ENCODE measurements at regions not wholly inside any gene's neighbourhood (a gene's known extent, or its start where the extent isn't known, plus 50 kb on each side); places are given as distances from the start of the nearest gene placed in this dataset.
"Not testable (repeated sequence)": the region's sequence is repeated elsewhere in the genome, so short reads cannot be mapped to it uniquely, and the experiment has no call there.

DNA sequence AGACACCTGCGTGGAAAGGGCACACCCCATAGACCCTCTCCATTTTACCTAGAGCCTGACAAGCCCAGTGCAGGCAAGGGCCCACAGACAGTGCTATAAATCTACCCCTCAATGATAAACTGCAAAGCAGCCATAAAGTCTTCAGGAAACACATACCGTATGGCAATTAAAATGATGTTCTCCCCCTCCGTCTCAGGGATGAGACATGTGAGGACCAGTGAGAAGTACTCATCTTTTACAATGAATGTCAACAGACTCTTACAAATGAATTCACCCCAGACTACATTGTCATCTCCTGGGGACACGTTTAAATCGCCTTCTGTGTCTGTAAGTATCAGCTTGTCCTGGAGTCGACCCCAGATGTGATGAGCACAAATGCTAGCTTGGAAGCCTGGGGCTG lies 362.7 kb downstream of the ADGRD1 start:
- Histone ChIP-seq H3K4me3 (ENCODE audit: low read length) (no peak overlapping the region), H3K4me2 (ENCODE audit: low read depth, low read length, poor library complexity, severe bottlenecking) (no peak overlapping the region), H3K27ac (ENCODE audit: low read length) (no peak overlapping the region), H3K9me3 (ENCODE audit: low read length) (peaks cover 14% of the 10 kb centered on the region), H3K9ac (ENCODE audit: low read length) (no peak overlapping the region), H3K27me3 (ENCODE audit: low read length) (no peaks in the 10 kb centered on the region), H3K36me3 (ENCODE audit: insufficient read depth, low read length) (no peaks in the 10 kb centered on the region), H2AFZ (ENCODE audit: low read length) (no peak overlapping the region), H3K4me1 (ENCODE audit: low read length) (no peaks in the 10 kb centered on the region), H3K9me2 (replicated peaks; ENCODE audit: insufficient read depth, low read length) (no peaks in the 10 kb centered on the region), H3K79me2 (ENCODE audit: low read length) (no peaks in the 10 kb centered on the region), H4K20me1 (ENCODE audit: insufficient read depth, low read depth, low read length) (no peaks in the 10 kb centered on the region)
- DNase-seq = no peak

DNA sequence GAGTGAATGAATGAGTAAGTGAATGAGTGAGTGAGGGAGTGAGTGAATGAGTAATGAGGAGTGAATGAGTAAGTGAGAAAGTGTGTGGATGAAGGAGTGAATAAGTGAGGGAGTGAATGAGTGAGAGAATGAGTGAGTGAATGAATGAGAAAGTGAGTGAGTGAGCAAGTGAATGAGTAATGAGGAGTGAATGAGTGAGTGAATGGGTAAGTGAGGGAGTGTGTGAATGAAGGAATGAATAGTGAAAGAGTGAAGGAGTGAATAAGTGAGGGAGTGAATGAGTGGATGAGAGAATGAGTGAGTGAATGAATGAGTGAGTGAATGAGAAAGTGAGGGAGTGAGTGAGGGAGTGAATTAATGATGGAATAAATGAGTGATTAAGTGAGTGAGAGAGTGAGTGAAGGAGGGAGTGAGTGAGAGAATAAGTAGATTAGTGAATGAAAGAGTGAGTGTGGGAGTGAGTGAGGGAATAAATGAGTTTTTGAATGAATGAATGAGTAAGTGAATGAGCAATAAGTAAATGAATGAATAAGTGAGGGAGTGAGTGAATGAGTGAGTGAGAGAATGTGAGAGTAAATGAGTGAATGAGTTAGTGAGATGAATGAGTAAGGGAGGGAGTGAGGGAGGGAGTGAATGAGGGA lies 364.5 kb downstream of the ADGRD1 start:
- H3K9me2 ChIP-seq (replicated peaks; ENCODE audit: insufficient read depth, low read length) = no peaks in the 10 kb centered on the region
- no peaks in the 10 kb centered on the region for H3K27me3 ChIP-seq (ENCODE audit: low read length)
- H3K4me2 ChIP-seq (ENCODE audit: low read depth, low read length, poor library complexity, severe bottlenecking) = no peak overlapping the region
- H3K4me1 ChIP-seq (ENCODE audit: low read length) = no peaks in the 10 kb centered on the region
- H4K20me1 ChIP-seq (ENCODE audit: insufficient read depth, low read depth, low read length) = no peaks in the 10 kb centered on the region
- no peak overlapping the region for H3K27ac ChIP-seq (ENCODE audit: low read length)
- peaks cover 14% of the 10 kb centered on the region for H3K9me3 ChIP-seq (ENCODE audit: low read length)
- H3K79me2 ChIP-seq (ENCODE audit: low read length) = no peaks in the 10 kb centered on the region
- H2AFZ ChIP-seq (ENCODE audit: low read length) = no peak overlapping the region
- no peak overlapping the region for H3K4me3 ChIP-seq (ENCODE audit: low read length)
- H3K36me3 ChIP-seq (ENCODE audit: insufficient read depth, low read length) = no peaks in the 10 kb centered on the region
- no peak overlapping the region for H3K9ac ChIP-seq (ENCODE audit: low read length)
- DNase-seq = no peak

DNA sequence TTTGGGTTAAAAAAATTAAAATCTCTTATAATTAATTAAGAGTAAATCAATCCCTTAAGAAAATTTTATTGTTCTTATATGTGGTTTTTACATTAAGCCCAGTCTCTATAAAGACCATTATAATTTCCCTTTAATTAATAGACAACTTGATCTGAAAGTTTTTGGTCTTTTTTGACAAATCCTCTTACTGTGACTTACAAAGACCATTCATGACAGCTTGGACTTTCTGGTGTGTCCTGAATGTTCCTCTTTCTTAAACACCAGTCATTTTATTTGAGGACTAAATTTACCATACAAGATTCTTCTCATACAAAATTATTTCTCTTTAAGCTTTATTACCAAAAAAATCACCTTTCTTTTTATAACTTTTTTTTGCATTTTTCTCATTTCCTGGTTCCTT lies 368.3 kb downstream of the ADGRD1 start:
- Histone ChIP-seq H4K20me1 (ENCODE audit: insufficient read depth, low read depth, low read length) (no peaks in the 10 kb centered on the region), H3K4me2 (ENCODE audit: low read depth, low read length, poor library complexity, severe bottlenecking) (no peak overlapping the region), H3K79me2 (ENCODE audit: low read length) (no peaks in the 10 kb centered on the region), H3K27me3 (ENCODE audit: low read length) (no peaks in the 10 kb centered on the region), H3K4me3 (ENCODE audit: low read length) (no peak overlapping the region), H2AFZ (ENCODE audit: low read length) (no peak overlapping the region), H3K9ac (ENCODE audit: low read length) (no peak overlapping the region), H3K27ac (ENCODE audit: low read length) (no peak overlapping the region), H3K36me3 (ENCODE audit: insufficient read depth, low read length) (no peaks in the 10 kb centered on the region), H3K9me3 (ENCODE audit: low read length) (peaks cover 13% of the 10 kb centered on the region), H3K4me1 (ENCODE audit: low read length) (no peaks in the 10 kb centered on the region), H3K9me2 (replicated peaks; ENCODE audit: insufficient read depth, low read length) (no peaks in the 10 kb centered on the region)
- DNase-seq = no peak

DNA sequence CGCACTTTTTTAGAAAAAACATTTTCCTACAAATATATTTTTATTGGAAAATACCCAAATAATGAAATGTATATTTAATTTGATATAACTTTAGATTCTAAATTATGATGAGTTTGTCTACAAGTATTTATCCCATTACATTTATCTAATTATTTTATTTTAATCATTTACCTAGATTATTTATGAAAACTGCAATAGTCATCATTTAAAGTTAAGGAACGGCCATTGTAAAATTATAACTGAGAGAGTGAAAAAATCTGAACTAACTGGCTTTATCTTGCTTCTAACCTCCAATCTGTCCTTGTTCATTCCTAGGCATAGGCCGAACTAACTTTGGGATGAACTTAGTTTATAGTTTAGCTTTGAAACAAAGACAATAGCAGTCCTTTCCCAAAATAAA lies 368.8 kb downstream of the ADGRD1 start:
- not testable (repeated sequence) for H3K4me2 ChIP-seq (ENCODE audit: low read depth, low read length, poor library complexity, severe bottlenecking); H3K36me3 ChIP-seq (ENCODE audit: insufficient read depth, low read length); H3K4me3 ChIP-seq (ENCODE audit: low read length); H2AFZ ChIP-seq (ENCODE audit: low read length); DNase-seq; H3K4me1 ChIP-seq (ENCODE audit: low read length); H3K9me3 ChIP-seq (ENCODE audit: low read length); H3K9me2 ChIP-seq (replicated peaks; ENCODE audit: insufficient read depth, low read length); H3K79me2 ChIP-seq (ENCODE audit: low read length); H3K27me3 ChIP-seq (ENCODE audit: low read length); H3K27ac ChIP-seq (ENCODE audit: low read length); H3K9ac ChIP-seq (ENCODE audit: low read length); H4K20me1 ChIP-seq (ENCODE audit: insufficient read depth, low read depth, low read length)

DNA sequence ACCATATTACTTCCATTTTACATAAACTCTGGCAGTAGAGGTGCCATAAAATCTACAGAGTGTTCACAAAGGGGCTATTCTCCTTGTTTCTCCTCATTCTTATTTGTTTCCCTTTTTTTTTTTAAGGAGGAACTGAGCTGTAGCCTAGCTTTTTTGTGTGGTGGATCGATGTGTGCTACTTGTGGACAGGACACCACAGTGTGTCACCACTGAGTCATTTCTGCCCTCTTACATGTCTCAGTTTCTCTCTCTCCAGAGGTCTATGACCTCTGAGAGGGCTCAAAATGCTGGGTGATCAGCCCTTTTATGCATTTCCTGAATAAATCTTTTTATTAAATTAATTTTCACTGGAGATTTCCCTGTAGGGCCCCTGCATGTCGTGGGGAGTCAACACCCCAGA lies 370.2 kb downstream of the ADGRD1 start:
- H3K27ac ChIP-seq (ENCODE audit: low read length) = no peak overlapping the region
- no peaks in the 10 kb centered on the region for H3K9me2 ChIP-seq (replicated peaks; ENCODE audit: insufficient read depth, low read length)
- no peaks in the 10 kb centered on the region for H4K20me1 ChIP-seq (ENCODE audit: insufficient read depth, low read depth, low read length)
- no peaks in the 10 kb centered on the region for H3K36me3 ChIP-seq (ENCODE audit: insufficient read depth, low read length)
- H3K27me3 ChIP-seq (ENCODE audit: low read length) = no peaks in the 10 kb centered on the region
- H3K4me1 ChIP-seq (ENCODE audit: low read length) = no peaks in the 10 kb centered on the region
- H3K4me2 ChIP-seq (ENCODE audit: low read depth, low read length, poor library complexity, severe bottlenecking) = no peak overlapping the region
- H3K9ac ChIP-seq (ENCODE audit: low read length) = no peak overlapping the region
- no peak overlapping the region for H2AFZ ChIP-seq (ENCODE audit: low read length)
- no peaks in the 10 kb centered on the region; the same call in 1 of the 2 replicates for H3K9me3 ChIP-seq (ENCODE audit: low read length)
- no peak for DNase-seq
- no peak overlapping the region for H3K4me3 ChIP-seq (ENCODE audit: low read length)
- no peaks in the 10 kb centered on the region for H3K79me2 ChIP-seq (ENCODE audit: low read length)

DNA sequence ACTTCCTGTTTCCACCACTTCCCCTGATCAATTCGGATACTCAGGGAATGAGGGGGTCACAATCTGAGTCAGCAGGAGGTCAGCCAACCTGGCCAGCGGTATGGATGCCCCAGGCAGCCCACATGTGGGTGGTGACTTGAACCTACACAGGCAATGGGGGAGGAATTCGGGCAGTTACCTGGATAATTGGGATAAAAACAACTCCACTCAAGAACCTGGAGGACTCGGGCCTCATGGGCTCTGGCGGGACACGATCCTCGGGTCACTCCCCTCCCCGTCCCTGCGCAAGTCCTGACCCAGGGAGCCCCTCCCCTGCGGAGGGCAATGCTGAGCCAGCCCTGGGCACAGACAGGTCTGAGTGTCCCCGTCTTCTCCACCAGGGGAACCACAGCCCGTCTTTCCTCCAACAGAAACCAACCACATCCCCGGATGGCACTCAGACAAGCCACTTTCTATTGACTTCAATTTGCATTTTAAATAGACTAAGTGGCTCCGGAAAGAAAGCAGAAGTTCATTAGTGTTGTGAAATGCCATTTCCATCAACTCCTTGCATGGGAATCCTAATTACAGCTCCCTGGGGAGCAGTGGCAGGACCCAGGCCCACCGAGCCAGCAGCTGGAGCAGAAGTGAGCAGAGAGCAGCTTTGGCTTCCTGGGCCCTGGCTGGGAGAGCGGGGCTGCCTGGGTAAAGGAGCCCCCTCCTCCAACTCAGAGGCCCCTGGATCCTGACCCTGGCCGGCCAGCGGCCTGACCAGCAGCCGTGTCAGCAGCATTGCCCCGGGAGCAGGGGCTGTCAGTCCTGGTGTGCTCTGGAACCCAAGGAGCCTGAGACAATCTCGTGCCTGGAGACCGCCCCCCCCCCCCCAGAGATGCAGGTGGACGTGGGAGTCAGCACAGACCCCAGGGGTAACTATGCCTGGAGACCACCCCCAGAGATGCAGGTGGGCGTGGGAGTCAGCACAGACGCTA lies 374.1 kb downstream of the ADGRD1 start:
- H3K9ac ChIP-seq (ENCODE audit: low read length) = no peak overlapping the region
- no peak overlapping the region for H3K4me2 ChIP-seq (ENCODE audit: low read depth, low read length, poor library complexity, severe bottlenecking)
- no peak for DNase-seq
- H3K4me3 ChIP-seq (ENCODE audit: low read length) = no peak overlapping the region
- H3K27me3 ChIP-seq (ENCODE audit: low read length) = no peaks in the 10 kb centered on the region
- H3K27ac ChIP-seq (ENCODE audit: low read length) = no peak overlapping the region
- H3K9me2 ChIP-seq (replicated peaks; ENCODE audit: insufficient read depth, low read length) = no peaks in the 10 kb centered on the region
- no peaks in the 10 kb centered on the region for H3K79me2 ChIP-seq (ENCODE audit: low read length)
- H2AFZ ChIP-seq (ENCODE audit: low read length) = no peak overlapping the region
- H3K4me1 ChIP-seq (ENCODE audit: low read length) = no peaks in the 10 kb centered on the region
- H3K9me3 ChIP-seq (ENCODE audit: low read length) = no peaks in the 10 kb centered on the region
- H3K36me3 ChIP-seq (ENCODE audit: insufficient read depth, low read length) = no peaks in the 10 kb centered on the region
- no peaks in the 10 kb centered on the region for H4K20me1 ChIP-seq (ENCODE audit: insufficient read depth, low read depth, low read length)

DNA sequence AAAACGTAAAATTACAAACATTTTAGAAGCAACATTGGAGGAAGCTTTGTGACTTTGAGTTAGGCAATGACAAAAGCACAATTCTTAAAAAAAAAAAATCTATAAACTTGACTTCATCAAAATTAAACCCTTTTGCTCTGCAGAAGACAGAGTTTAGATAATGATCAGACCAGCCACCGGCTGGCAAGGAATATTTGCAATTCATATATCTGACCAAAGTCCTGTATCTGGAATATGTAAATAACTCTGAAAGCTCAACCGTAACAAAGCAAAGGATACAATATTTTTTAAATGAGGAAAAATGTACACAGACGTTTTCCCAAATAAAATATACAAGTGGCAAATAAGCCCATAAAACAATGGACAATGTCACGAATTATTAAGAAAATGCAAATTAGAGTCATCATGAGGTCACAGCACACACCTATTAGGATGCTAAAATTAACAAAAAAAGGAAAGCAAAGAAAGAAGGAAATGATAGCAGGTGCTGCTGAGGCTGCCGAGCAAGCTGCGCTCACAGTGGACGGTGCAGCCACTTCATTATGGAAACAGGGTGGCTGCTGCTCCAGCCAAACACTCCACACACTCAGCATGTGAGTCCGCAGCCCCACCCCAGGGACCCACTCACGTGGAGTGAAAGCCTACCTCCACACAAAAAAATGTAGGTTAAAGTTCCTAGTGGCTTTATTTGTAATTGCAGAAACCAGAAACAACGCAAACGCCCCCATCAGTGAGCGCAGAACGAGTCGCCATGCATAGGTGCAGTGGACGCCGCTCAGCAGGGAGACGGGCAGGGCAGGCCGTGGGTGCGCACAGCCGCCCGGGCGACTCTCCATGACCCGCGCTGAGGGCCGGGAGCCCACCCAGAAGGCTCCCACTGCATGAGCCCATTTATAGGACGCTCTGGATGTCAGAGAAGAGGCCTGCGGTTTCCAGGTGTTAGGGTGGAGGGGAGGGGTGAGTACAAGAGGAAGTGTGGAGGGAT lies 375.4 kb downstream of the ADGRD1 start:
- not testable (repeated sequence) for H3K27me3 ChIP-seq (ENCODE audit: low read length); H3K9me2 ChIP-seq (replicated peaks; ENCODE audit: insufficient read depth, low read length); H3K9ac ChIP-seq (ENCODE audit: low read length); H3K36me3 ChIP-seq (ENCODE audit: insufficient read depth, low read length); H4K20me1 ChIP-seq (ENCODE audit: insufficient read depth, low read depth, low read length); H3K4me1 ChIP-seq (ENCODE audit: low read length); H2AFZ ChIP-seq (ENCODE audit: low read length); H3K4me2 ChIP-seq (ENCODE audit: low read depth, low read length, poor library complexity, severe bottlenecking); H3K9me3 ChIP-seq (ENCODE audit: low read length); H3K4me3 ChIP-seq (ENCODE audit: low read length); DNase-seq; H3K79me2 ChIP-seq (ENCODE audit: low read length); H3K27ac ChIP-seq (ENCODE audit: low read length)

All from Karpas-422 (cell line).